Endothelial cell of umbilical vein (primary cell): ENCODE measurements at regions not wholly inside any gene's neighbourhood (a gene's known extent, or its start where the extent isn't known, plus 50 kb on each side); places are given as distances from the start of the nearest gene placed in this dataset.

Source experiments
- CTCF ChIP-seq, 2 donors: IDR thresholded peaks; 1 replicate in 1 of 2; 2 replicates in 1 of 2; pipeline ENCODE4 v1.5.1; 2011; ENCODE audit warnings: low read length in 2 of 2, mild to moderate bottlenecking in 2 of 2, moderate library complexity in 2 of 2, control low read depth in 1 of 2, inconsistent platforms in 1 of 2, low read depth in 1 of 2; ENCODE audit not compliant: insufficient read depth in 1 of 2; ENCODE audit errors: extremely low read depth in 1 of 2
- EZH2 ChIP-seq: IDR thresholded peaks from 2 replicates; pipeline ENCODE4 v1.6.1; 2012; ENCODE audit warnings: borderline replicate concordance, low read depth, mild to moderate bottlenecking, moderate library complexity, low read length, inconsistent platforms; ENCODE audit not compliant: severe bottlenecking
- POLR2AphosphoS5 ChIP-seq: IDR thresholded peaks from 2 replicates; pipeline ENCODE4 v1.6.1; 2012; ENCODE audit warnings: low read depth, mild to moderate bottlenecking, control low read depth, low read length, moderate library complexity; ENCODE audit not compliant: insufficient read depth

- TF ChIP-seq CTCF (IDR thresholded peaks at IDR 0.05; ENCODE audit: extremely low read depth in 1 of 2, insufficient read depth in 1 of 2, low read depth in 1 of 2, low read length in 2 of 2) (no peak), POLR2AphosphoS5 (no peak), EZH2 (no peak)
Measured at GRCh38 chr5:9876451-9876850, 246.3 kb upstream of the TAS2R1 start.
